ENCODE measurements at regions not wholly inside any gene's neighbourhood (a gene's known extent, or its start where the extent isn't known, plus 50 kb on each side); places are given as distances from the start of the nearest gene placed in this dataset.

GRCh38 chr4:144564358-144564757 is 81.6 kb upstream of the HHIP start (continued):
- no peak for TF ChIP-seq MGA (IDR thresholded peaks at IDR 0.05)
